PC-9 (cell line): ENCODE measurements at regions not wholly inside any gene's neighbourhood (a gene's known extent, or its start where the extent isn't known, plus 50 kb on each side); places are given as distances from the start of the nearest gene placed in this dataset.

Experiments
- EZH2 ChIP-seq: fragments of 200-600 bp; sonication (generic); IDR thresholded peaks from 2 replicates; pipeline ENCODE4 v1.8.0; 2017; ENCODE audit warnings: antibody characterized with exemption, low read depth
- TF ChIP-seq, protein P1 (sequence below): fragments of 200-600 bp; sonication (generic); conservative IDR thresholded peaks from 2 replicates; pipeline ENCODE4 v1.6.1; 2017; ENCODE audit warnings: mixed run types, antibody characterized with exemption, mild to moderate bottlenecking, moderate library complexity

- TF ChIP-seq, protein P1, sequence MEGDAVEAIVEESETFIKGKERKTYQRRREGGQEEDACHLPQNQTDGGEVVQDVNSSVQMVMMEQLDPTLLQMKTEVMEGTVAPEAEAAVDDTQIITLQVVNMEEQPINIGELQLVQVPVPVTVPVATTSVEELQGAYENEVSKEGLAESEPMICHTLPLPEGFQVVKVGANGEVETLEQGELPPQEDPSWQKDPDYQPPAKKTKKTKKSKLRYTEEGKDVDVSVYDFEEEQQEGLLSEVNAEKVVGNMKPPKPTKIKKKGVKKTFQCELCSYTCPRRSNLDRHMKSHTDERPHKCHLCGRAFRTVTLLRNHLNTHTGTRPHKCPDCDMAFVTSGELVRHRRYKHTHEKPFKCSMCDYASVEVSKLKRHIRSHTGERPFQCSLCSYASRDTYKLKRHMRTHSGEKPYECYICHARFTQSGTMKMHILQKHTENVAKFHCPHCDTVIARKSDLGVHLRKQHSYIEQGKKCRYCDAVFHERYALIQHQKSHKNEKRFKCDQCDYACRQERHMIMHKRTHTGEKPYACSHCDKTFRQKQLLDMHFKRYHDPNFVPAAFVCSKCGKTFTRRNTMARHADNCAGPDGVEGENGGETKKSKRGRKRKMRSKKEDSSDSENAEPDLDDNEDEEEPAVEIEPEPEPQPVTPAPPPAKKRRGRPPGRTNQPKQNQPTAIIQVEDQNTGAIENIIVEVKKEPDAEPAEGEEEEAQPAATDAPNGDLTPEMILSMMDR: no peak
- TF ChIP-seq EZH2: no peak
These were observed 107.1 kb upstream of the STK17B start for GRCh38 chr2:196278491-196278911.
